ENCODE measurements at regions not wholly inside any gene's neighbourhood (a gene's known extent, or its start where the extent isn't known, plus 50 kb on each side); places are given as distances from the start of the nearest gene placed in this dataset.

DNA sequence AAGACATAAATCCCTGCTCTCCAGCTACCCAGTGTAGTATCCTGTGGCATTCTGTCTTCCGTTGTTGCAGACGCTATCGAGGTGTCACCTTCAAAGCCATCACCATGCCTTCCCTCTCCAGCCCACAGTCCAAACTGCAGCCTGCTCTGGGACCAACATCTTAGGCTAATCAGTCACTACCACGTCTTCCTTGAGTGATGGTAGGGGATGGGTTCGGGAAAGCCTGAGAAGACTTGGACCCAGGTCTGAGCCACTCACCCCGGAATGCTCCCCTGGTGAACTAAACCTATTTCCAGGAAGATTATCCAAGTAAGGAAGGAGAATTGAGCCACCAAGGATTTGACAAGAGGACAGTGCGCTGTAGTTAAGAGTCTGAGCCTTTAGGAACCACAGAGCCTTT lies 52.9 kb upstream of the IRX1 start:
- no peak for DNase-seq (ENCODE audit: low spot score)

DNA sequence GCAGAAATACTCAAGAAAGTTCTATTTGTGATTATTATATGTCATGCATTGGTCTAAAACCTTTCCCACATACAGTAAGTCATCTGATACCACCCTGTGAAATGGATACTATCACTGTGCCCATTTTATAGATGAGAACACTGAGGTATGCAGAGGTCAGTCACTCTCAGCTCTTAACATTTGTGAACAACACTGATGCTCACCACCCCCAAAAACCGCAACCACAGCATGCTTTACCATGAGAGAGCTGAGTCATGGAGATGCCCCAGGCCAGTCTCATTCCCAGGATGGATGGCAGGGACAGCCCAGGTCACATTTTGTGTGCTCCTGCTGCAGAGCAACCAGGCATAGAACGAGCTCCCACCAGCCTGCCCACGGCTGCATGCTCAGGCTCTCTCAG lies 53.5 kb upstream of the IRX1 start:
- peak; percentile 97 for DNase-seq (ENCODE audit: low spot score)

DNA sequence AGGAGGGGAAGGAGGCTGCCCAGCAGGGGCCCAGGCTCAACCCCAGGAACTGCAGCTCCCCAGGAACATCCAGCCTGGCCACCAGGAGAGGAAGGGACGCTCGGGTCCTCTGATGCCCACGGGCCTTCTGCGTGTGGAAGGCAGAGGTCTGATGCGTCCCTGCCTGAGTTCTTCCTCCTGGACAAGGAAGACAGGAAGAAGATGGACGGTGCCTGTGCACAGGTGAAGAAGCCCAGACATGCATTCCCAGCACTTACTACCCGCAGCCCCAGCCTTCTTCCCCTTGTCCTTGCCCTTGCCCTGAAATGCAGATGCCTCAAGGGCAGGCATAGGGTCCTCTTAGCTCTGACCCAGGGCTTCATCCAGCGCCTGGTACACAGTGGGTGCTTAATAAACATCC lies 56.7 kb upstream of the IRX1 start:
- DNase-seq (ENCODE audit: low spot score), result no peak

GRCh38 chr5:3537942-3538341 lies 57.7 kb upstream of the IRX1 start:
- DNase-seq (ENCODE audit: low spot score), result no peak

DNA sequence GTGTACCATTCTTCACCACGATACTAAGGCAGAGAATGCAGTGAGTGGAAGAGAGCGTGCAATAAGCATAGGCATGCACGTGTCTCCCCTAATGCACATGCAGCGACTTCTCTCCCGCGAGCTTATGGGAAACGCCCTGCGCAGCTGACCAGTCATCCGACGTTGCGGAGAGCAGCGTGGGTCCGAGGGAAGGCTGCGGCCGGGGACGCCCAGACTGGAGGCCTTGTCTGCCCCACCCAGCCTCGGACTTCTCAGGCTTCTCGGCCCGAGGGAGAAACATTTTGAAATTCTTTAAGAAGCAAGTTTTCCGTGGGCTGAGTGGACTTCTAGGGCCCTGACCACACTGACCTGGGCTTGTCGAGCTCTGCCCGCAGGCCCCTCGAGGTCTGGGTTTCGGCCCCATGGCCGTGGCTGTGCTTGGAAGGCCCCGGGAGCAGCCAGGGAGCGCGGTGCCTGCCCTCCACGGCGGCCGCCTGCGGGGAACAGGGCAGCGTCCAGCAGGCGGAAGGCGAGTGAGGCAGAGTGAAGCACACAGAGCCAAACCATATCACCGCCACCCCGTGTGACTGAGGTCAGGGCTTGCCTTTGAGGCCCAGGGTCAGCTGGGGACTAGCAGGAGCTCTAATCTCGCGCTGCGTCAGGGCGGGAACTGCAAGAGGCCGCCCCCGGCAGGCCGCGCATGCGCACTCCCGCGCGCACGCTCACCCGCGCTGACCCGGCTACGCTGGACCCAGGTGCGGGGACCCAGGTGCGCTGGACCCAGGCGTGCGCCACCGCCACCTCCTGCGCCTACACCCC lies 60.0 kb upstream of the IRX1 start:
- no peak for DNase-seq (ENCODE audit: low spot score)

GRCh38 chr5:3534997-3535396 lies 60.6 kb upstream of the IRX1 start:
- no peak for DNase-seq (ENCODE audit: low spot score)

GRCh38 chr5:3531320-3531986 lies 64.2 kb upstream of the IRX1 start:
- DNase-seq (ENCODE audit: low spot score), result no peak

GRCh38 chr5:3530251-3530650 lies 65.4 kb upstream of the IRX1 start:
- no peak for DNase-seq (ENCODE audit: low spot score)

DNA sequence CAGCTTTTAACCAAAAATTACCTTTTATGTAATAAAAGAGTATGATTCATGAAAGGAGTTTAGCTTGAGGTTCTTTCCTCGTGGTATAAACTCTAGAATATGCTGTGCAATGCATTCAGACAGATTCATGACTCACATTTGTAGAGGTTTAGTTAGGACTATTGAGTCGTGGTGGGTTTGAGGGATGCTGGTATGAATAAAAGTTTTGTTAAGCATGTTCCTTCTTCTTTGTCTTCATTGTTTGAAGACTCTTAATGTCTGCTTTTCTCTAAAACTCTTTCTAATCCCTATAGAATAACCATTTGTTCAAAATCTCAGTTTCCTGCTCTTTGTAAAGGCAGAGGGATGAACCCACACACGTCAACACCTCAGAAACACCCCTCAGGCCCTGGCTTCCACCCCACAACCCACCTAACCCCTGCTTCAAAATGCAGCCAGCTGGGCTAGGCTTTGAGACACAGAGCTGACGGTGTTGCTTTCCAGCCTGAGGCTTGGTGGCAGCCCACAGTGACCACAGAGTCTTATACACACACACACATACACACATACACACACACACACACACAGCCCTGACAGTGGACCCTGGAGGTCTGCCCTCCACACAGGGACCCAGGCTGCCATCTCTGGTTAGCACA lies 69.0 kb upstream of the IRX1 start:
- DNase-seq (ENCODE audit: low spot score), result peak; percentile 50

DNA sequence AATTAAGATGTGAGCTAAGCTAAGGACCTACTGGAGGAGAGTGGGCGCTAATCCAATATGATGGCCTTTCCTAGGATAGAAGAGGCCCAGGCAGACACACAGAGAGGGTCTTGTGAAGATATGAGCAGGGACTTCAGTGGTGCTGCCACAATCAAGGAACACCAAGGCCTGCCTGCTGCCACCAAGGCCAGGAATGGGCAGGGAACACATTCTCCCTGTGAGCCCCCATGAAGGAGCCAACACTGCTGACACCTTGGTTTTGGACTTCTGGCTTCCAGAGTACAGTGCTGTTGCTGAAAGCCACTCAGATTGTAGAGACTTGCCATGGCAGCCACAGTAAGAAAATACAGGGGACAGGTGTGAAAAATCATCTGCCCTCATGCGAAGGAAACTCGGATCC lies 73.1 kb upstream of the IRX1 start:
- no peak for DNase-seq (ENCODE audit: low spot score)

GRCh38 chr5:3518576-3518975 lies 77.1 kb upstream of the IRX1 start:
- no peak for DNase-seq (ENCODE audit: low spot score)

DNA sequence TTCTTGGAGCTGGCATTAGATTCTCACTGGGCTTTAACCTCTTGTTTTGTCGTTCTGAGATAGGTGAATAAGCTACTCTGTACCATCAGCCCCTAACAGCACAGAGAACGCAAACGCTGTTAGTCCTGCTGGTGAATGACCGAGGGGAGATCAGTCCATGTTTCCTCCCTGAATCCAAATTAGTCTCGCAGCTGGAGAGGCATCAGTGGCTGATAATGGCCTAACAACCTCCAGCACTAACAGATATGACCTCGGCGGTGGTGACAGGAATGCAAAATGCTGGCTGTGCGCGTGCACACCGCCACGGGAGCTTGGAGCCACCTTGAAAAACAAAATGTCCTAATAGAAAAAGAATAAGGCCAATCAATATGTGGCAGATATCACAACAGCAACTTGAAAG lies 77.6 kb upstream of the IRX1 start:
- DNase-seq (ENCODE audit: low spot score), result no peak

DNA sequence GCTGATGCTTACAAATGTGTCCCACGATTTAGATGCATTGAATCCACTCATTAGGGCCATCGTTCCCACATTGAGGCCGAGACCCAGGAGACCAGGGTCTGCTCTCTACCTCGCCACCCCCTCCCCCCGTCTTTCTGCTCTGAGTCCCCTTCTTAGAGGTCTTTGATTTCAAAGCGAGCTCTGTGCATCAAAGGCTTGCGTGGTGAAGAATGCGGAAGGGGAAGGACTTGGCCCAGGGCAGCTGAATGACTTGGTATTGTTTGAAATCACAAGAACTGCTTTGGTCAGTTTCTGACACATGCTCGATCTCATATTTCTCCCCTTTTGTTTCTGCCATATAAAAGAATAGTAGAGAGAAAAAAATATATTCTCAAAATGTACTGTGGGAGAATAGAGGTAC lies 78.3 kb upstream of the IRX1 start:
- DNase-seq (ENCODE audit: low spot score), result no peak

DNA sequence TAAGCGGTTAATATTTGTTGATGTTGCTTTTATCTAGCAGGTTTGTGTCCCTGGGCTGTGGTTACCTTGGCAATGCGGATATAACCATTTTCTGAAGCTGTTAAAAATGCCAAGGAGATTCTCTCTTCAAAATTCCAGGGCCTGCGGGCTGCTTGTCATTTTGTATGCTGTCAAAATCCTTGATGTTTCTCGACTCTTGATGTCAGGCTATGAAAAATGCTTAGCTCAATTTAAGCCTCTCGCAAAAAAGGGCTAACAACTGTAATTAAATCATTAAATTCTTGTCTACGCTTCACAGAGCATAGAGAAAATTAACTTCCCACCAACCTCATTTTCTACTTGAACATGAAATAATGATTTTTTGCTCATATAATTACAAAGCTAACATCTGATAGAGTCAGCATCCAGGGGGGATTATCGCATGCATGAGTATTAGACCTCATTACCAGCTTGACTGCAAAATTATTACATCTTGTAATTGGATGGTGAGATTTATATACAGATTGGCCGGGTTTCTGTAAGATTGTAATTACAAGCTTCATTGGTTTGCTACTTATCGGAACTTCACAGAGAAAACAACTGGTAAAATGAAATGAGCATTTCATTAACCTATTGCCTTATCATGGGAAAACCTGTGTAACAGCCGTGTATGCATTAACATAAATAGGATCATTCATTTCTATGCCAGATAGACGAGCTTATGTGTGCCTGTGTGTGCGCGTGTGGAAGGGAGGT lies 83.1 kb upstream of the IRX1 start:
- no peak for DNase-seq (ENCODE audit: low spot score)

GRCh38 chr5:3511934-3512333 lies 83.7 kb upstream of the IRX1 start:
- DNase-seq (ENCODE audit: low spot score), result peak; percentile 76

DNA sequence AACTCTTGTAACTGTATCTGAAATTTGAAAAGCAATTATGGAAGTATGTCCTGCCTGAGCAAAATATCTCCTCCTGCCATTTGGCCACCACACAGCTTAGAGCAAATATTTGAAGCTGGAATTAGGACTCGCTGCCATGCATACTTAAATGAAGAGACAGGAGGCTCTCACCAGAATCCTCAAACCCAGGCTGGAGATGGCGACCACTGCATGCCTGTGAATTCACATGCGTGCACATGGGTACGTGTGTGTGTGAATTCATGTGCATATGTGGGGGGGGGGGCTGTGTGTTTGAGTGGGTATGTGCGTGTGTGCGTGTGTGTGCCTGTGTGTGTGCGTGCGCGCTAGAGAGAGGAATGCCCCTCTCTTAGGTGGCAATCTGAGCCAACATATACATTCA lies 84.1 kb upstream of the IRX1 start:
- DNase-seq (ENCODE audit: low spot score), result no peak

DNA sequence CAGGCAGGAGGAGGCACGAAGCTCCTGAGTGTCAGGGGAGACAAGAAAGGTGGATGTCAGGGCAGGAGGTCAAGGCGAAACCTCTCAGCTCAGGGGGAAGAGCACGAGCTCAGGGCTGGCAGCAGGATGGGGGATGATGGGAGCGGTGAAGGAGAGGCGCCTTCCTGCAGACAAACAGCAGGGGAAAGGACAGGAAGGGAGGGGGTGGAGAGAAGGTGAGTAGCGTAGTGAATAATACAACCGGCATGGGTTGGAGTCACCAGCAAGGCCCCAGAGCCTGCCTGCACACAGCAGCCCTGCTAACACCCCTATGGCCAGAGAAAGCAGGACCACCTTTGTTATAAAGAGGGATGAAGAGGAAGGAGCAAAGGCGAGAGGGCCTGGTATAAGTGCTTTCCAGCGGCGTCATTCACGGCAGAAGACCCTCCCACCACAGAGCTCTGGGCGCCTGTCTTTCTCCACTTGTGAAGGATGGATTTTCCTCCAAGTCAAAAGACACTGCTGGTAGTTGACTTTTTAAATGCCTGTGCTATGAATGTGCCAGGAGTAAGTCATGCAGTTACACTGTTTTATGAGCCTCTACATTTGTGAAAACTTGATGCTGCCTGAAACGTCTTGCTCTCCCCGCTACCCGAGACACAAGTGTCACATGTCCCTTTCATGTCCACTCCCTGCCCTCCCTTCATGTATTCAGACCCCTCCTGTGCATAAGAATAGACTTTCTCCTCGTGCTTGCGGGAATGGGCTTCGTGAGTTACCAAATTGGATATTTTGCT lies 84.8 kb upstream of the IRX1 start:
- DNase-seq (ENCODE audit: low spot score), result no peak

- peak; percentile 27 for DNase-seq (ENCODE audit: low spot score)
Observed at GRCh38 chr5:3509290-3509689, 86.3 kb upstream of the IRX1 start.

DNA sequence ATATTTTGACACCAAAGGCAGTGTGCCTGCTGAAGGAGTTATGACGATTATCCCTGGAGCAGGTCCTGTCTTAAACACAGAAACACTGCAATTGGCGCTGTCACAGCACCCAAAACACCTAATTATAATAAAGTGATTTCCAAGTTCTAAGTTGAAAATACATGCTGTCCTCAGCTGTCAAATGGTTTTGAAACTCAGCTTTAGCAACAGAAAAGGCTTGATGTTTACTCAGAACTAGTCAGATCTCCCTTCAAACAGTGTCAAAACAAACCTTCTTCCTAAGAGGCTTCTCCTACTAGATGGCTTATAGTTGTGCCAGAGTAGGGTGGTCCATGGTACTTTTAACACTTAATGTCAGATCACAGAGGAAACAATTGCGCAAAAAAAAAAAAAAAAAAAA lies 87.2 kb upstream of the IRX1 start:
- DNase-seq (ENCODE audit: low spot score), result no peak

GRCh38 chr5:3490957-3491507 lies 104.6 kb upstream of the IRX1 start:
- DNase-seq (ENCODE audit: low spot score), result no peak

DNA sequence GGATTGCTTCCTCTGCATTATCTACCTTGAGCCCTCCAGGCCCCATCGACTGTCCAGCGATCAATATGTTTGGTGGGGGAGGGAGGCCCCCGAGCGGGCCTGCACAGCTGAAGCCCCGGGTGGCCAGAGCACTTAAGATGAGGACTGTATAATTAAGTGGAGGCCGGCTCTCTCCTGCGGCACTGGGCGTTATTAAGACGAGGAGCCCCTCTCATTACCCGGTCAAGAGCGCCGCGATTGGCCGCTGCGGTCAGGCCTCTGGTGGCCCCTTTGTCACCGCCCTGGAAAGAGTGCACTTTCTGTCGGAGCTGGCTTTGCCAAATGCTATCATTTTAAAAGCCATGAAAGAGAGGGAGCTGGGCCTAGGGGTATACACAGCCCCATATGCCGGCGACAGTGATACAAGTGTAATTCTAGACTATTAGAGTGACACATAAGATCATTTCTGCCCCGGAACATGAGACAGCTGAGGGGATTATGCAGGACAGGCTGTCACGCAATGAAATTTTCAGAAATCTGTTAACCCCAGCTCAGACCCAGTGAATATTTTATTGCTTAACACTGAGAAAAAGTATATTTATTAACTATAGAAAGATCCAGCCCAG lies 106.3 kb upstream of the IRX1 start:
- DNase-seq (ENCODE audit: low spot score), result no peak

Measured in H4 (cell line).